HAP-1 (cell line): ENCODE measurements at regions not wholly inside any gene's neighbourhood (a gene's known extent, or its start where the extent isn't known, plus 50 kb on each side); places are given as distances from the start of the nearest gene placed in this dataset.
A peak's percentile ranks its signal among the peaks of the same experiment; 100 is the strongest.

ENCODE experiments used
- DNase-seq, 2 experiments: peaks; one replicate each; pipeline ENCODE4 v3.0.0-alpha.2; 2016 to 2020; ENCODE audit warnings: low spot score in 2 of 2
- H3K27me3 ChIP-seq: fragments of 250-450 bp; sonication (Bioruptor Pico); 2 replicates; pipeline ENCODE4 v1.5.1; 2020; ENCODE audit warnings: low read depth, mild to moderate bottlenecking, moderate library complexity
- H3K36me3 ChIP-seq: fragments of 250-450 bp; sonication (Bioruptor Pico); replicated peaks from 2 replicates; pipeline ENCODE4 v1.5.1; 2020; ENCODE audit warnings: mild to moderate bottlenecking
- H3K4me1 ChIP-seq: fragments of 250-450 bp; sonication (Bioruptor Pico); 2 replicates; pipeline ENCODE4 v1.5.1; 2020; ENCODE audit warnings: mild to moderate bottlenecking
- H3K4me3 ChIP-seq: fragments of 250-450 bp; sonication (Bioruptor Pico); 2 replicates; pipeline ENCODE4 v1.5.1; 2020; ENCODE audit warnings: mild to moderate bottlenecking, moderate library complexity
- H3K9me3 ChIP-seq: fragments of 250-450 bp; sonication (Bioruptor Pico); 2 replicates; pipeline ENCODE4 v1.5.1; 2020; ENCODE audit warnings: mild to moderate bottlenecking, moderate library complexity
- in situ Hi-C: fragments of 300-500 bp; cut with MboI; formaldehyde crosslinking; loops from 3 replicates; pipeline ENCODE4 v1.14.3; 2020; ENCODE audit warnings: low sequenced_read_pairs, inconsistent platforms, mixed read lengths

DNA sequence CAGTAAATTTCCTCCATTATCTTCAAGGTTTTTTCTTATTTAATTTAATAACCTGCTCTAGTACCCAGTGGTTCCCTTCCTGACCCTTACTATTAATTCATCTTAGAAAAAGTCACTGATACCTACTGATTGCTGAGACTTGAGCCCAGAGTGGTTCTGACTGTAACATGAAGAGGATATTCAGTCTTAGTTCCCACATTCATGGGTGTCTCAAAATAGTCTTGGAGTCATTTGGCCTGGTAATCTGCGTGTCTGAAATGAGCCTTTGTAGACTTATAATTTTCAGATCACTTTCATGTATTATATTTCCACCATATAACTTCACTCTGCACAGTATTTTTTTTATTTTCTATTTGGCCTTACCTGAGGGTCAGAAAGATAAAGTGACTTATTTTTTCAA, 732.0 kb upstream of the KIF2B start:
- in situ Hi-C loops = no loop called here
- H3K4me1 ChIP-seq = no peaks in the 10 kb centered on the region

DNA sequence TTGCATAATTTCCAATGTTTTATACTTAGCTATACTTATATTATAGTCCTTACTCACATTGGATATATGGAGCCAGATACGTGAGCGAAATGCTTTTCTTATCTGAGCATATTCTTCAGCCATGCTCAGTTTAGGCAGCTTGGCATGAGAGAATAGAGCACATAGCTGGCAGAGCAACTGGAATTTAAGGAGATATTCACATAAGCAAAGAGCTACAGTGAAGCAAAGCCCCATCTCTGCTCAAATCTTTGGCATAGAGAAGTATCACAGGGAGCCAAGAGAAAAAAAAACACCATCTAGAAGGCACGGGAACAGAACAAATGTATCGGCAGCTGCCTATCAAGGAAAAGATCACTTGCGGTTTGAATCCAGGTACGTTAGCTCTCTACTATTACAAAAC, 734.2 kb upstream of the KIF2B start:
- no peaks in the 10 kb centered on the region for H3K9me3 ChIP-seq
- no peak overlapping the region for H3K4me3 ChIP-seq
- in situ Hi-C loops = no loop called here
- no peaks in the 10 kb centered on the region for H3K36me3 ChIP-seq
- no peak for DNase-seq
- H3K4me1 ChIP-seq = no peaks in the 10 kb centered on the region
- H3K27me3 ChIP-seq = no peaks in the 10 kb centered on the region

More for the DNA sequence above, 732.0 kb upstream of the KIF2B start:
- no peaks in the 10 kb centered on the region for H3K27me3 ChIP-seq
- no peaks in the 10 kb centered on the region for H3K9me3 ChIP-seq
- DNase-seq = no peak
- H3K4me3 ChIP-seq = no peak overlapping the region
- H3K36me3 ChIP-seq = no peaks in the 10 kb centered on the region; the same call in 1 of the 2 replicates

DNA sequence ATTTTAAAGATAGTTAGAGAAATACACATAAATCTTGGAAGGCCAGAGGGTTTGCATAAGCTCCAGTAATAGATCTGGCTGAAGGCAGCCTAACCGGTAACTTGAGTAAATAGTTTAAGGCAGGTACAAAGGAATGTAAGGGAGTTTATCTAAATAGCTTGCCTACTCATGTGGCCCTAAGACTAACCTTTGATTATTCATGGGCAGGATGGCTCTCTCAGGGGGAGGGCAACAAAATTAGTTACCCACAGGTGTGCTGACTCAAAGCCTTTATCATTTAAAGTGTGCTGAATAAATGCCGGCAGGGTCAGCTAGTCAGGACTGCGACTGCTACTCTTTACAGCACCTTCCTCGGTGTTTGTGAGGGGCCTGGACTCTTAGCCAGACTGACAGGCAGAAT, 761.3 kb upstream of the KIF2B start:
- no peaks in the 10 kb centered on the region for H3K36me3 ChIP-seq

DNA sequence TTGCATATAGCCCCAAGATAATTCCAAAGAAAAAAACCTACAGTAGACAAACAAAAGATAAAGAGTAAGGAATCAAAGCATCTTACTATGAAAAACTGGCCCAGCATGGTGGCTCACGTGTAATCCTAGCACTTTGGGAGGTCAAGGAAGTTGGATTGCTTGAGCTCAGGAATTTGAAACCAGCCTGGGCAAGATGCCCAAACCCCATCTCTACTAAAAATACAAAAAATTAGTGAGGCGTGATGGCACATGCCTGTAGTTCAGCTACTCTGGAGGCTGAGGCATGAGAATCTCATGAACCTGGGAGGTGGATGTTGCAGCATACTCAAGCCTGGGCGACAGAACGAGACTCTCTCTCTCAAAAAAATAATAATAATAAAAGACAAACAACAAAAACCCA, 764.7 kb upstream of the KIF2B start:
- DNase-seq = no peak
- in situ Hi-C loops = no loop called here
- no peaks in the 10 kb centered on the region for H3K36me3 ChIP-seq
- no peak overlapping the region for H3K4me3 ChIP-seq
- no peaks in the 10 kb centered on the region for H3K9me3 ChIP-seq
- no peaks in the 10 kb centered on the region for H3K4me1 ChIP-seq
- no peaks in the 10 kb centered on the region for H3K27me3 ChIP-seq

More for the DNA sequence above, 761.3 kb upstream of the KIF2B start:
- H3K4me3 ChIP-seq = no peak overlapping the region
- H3K27me3 ChIP-seq = no peaks in the 10 kb centered on the region
- in situ Hi-C loops = no loop called here
- DNase-seq = no peak
- H3K9me3 ChIP-seq = no peaks in the 10 kb centered on the region
- no peaks in the 10 kb centered on the region for H3K4me1 ChIP-seq

DNA sequence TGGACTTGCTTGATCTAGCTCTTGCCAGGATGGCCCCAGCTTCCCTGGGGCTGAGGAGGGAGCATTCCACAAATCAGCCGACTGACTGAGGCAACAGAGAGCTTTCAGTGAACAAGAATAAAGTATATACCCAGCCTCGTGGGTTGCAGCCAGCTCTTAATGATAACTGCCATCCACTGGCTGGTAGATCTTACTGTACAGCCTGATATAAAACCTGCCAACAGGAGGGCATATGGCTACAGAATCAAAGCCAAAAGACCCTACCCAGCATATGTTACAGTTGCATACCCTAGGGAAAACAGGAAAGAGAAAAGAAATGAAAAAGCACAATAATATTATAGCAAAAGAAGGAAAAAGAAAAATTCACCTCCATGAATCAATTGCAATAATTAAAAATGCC, 775.9 kb upstream of the KIF2B start:
- in situ Hi-C loops = loop anchor here (25.0 kb wide), 1 partner anchor 1841 kb away; no protein-coding TSS in a partner anchor
- DNase-seq = no peak
- no peak overlapping the region for H3K4me3 ChIP-seq
- H3K9me3 ChIP-seq = no peaks in the 10 kb centered on the region
- no peaks in the 10 kb centered on the region for H3K27me3 ChIP-seq
- no peaks in the 10 kb centered on the region for H3K4me1 ChIP-seq
- H3K36me3 ChIP-seq = no peaks in the 10 kb centered on the region

DNA sequence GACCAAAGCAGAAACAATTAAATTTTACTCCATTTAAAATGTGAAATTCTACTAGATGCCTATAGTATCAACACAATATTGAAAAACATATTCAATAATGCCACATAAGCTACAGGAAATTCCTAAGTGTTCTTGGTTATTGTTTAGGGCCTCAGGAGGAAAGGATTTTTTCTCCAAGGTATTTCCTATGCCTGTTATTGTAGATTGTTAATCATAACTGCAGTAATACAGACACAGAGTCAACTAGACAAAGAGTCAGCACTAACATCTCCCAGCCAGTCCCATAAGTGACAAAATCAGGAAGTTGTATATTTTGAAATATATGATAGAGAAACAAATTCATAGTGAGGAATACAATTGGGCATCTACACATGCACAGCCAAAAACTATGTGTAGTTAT, 782.7 kb upstream of the KIF2B start:
- H3K4me1 ChIP-seq = no peaks in the 10 kb centered on the region
- no peaks in the 10 kb centered on the region for H3K27me3 ChIP-seq
- no peak for DNase-seq

DNA sequence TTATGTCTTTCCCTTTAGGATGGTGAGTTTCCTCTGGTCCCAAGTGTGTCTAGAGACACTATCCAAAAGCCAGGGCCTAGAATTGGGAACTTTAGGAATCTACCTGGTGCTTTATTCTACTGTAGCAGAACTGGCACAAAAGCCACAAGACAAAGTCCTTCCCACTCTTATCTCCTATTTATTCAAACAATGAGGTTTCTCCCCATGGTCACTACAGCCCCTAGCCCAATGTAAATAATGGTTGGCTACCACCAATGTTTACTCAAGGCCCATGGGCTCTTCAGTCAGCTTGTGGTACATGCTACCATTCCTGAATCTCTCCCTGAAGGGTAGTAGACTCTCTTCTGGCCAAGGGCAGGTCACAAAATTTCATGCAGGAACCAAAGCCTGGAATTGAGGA, 789.4 kb upstream of the KIF2B start:
- H3K36me3 ChIP-seq = no peaks in the 10 kb centered on the region
- no peaks in the 10 kb centered on the region for H3K9me3 ChIP-seq
- DNase-seq = no peak
- in situ Hi-C loops = loop anchor here (25.0 kb wide), 1 partner anchor 1854 kb away; no protein-coding TSS in a partner anchor
- H3K4me3 ChIP-seq = no peak overlapping the region
- H3K4me1 ChIP-seq = no peaks in the 10 kb centered on the region
- H3K27me3 ChIP-seq = no peaks in the 10 kb centered on the region

More for the DNA sequence above, 782.7 kb upstream of the KIF2B start:
- Histone ChIP-seq H3K36me3 (no peaks in the 10 kb centered on the region), H3K4me3 (no peak overlapping the region), H3K9me3 (no peaks in the 10 kb centered on the region)
- in situ Hi-C loops = loop anchor here (25.0 kb wide), 1 partner anchor 1847 kb away; no protein-coding TSS in a partner anchor

DNA sequence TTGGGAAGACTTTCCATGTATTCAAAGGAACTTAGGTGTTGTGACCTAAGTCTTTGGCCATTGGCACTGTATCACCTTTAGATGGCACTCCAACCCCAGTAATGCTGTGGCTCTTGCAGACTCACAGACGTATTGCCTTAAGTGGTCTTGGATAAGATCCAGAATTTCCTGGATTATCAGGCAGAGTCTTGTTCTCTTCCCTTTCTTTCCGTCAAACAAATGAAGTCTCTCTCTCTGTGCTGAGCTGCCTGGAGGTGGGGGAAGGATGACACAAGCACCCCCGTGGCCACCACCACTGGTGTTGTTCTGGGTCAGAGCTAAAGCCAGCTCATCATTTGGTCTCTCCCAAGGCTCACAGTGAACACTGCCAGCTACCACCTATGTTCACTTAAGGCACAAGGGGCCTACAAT, 789.9 kb upstream of the KIF2B start:
- H3K27me3 ChIP-seq = no peaks in the 10 kb centered on the region
- peak; percentile 43 to 59 for DNase-seq
- in situ Hi-C loops = loop anchor here (25.0 kb wide), 1 partner anchor 1854 kb away; no protein-coding TSS in a partner anchor

DNA sequence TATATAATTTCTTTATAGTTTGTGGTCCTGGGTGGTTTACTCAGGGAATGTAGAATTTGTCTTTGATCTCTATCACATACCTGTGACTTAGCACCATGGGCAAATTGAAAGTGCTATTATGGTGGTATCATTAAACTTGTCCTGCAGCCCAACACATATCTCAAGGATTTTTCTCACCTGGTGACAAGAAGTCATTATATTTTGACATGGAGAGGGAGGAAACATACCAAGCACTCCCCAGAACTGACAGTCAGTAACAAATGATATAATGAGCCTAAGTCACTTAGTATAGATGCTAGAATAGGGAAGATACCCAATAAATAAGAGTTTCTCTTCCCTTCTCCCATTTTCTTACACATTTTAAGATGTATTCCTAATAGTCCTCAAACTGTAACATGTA, 805.5 kb upstream of the KIF2B start:
- Histone ChIP-seq H3K4me1 (no peaks in the 10 kb centered on the region), H3K9me3 (no peaks in the 10 kb centered on the region)
- in situ Hi-C loops = no loop called here

More for the DNA sequence above, 789.9 kb upstream of the KIF2B start:
- Histone ChIP-seq H3K4me1 (no peaks in the 10 kb centered on the region), H3K4me3 (no peak overlapping the region), H3K36me3 (no peaks in the 10 kb centered on the region), H3K9me3 (no peaks in the 10 kb centered on the region)

DNA sequence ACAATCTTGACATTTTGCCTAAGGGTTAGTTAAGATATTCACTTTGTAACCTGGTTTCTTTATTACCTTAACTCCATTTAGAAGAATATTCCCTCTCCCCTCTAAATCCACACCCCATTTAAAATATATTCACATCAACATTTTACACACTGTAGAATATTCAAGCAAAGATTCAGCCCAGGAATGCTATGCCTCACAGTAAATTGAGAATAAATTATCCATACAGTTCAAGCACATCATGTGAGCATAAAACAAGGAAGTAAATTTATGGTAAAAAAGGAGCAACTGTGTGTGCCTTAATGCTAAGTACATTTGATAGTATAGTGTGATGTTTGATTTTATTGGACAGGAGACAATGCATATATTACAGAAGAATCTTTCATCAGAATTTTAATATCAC, 806.6 kb upstream of the KIF2B start:
- Histone ChIP-seq H3K4me1 (no peaks in the 10 kb centered on the region), H3K27me3 (no peaks in the 10 kb centered on the region), H3K9me3 (no peaks in the 10 kb centered on the region), H3K4me3 (no peak overlapping the region), H3K36me3 (no peaks in the 10 kb centered on the region)
- in situ Hi-C loops = no loop called here
- DNase-seq = no peak

More for the DNA sequence above, 805.5 kb upstream of the KIF2B start:
- Histone ChIP-seq H3K4me3 (no peak overlapping the region), H3K36me3 (no peaks in the 10 kb centered on the region), H3K27me3 (no peaks in the 10 kb centered on the region)
- DNase-seq = no peak

DNA sequence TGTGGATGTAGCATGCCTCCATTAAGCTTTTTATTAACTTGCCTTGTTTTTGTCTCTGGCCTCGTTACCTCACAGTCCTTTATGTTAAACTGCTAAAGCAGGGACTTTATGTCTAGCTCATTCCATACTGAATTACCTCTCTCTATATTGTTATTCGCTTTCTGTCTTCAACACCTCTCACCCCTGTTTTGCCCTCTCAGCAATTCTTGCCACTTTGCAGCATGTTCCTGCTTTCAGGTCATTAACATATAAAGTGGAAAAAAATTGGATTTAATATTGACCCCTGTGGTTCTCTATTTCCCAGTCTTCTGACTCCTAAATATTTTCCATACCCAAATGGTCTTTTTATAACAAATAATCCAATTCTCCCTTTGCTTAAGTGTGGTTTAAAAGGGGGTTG, 810.4 kb upstream of the KIF2B start:
- in situ Hi-C loops = no loop called here
- no peaks in the 10 kb centered on the region for H3K36me3 ChIP-seq
- H3K4me3 ChIP-seq = no peak overlapping the region
- H3K4me1 ChIP-seq = no peaks in the 10 kb centered on the region
- H3K9me3 ChIP-seq = no peaks in the 10 kb centered on the region
- H3K27me3 ChIP-seq = no peaks in the 10 kb centered on the region
- DNase-seq = no peak

DNA sequence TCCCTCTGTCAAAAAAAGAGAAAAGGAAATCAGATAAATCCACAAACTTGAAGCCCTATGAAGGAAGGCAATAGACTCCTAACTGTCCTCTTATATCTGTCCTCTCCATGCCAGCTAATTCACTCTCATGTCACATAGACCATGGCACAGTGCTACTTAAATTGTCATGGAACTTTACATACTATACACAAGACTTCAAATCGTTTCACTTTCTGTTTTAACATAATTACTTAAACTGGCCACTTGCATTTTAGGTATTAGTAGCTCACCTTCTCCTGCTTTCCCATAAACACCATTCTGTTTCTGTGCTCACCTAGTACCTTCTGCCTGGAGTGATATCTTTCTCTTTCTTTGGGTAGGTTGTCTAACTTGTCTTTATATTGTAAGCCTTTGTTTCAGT, 816.7 kb upstream of the KIF2B start:
- Histone ChIP-seq H3K9me3 (no peaks in the 10 kb centered on the region), H3K4me3 (no peak overlapping the region), H3K36me3 (no peaks in the 10 kb centered on the region), H3K4me1 (no peaks in the 10 kb centered on the region), H3K27me3 (no peaks in the 10 kb centered on the region)
- DNase-seq = no peak
- in situ Hi-C loops = no loop called here

DNA sequence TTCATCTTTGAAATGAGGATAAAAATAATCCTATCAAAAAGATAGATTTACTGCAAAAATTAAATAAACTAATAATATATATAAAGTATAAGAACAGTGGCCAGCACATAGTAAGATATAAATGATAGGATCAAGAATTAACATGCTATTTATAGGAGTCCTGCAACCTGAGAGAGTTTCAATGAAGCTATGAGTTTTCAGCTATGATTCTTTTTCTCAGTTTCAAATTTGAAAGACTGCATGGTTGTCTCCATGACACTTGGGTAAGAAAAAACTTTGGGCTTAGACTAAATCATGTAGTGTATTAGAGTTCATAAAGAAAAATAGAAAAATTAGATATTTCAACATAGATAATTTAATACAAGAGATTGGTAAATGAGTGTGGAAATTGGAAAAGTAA, 817.8 kb upstream of the KIF2B start:
- Histone ChIP-seq H3K9me3 (no peaks in the 10 kb centered on the region), H3K27me3 (no peaks in the 10 kb centered on the region), H3K36me3 (no peaks in the 10 kb centered on the region), H3K4me3 (no peak overlapping the region), H3K4me1 (no peaks in the 10 kb centered on the region)
- DNase-seq = no peak
- in situ Hi-C loops = no loop called here

DNA sequence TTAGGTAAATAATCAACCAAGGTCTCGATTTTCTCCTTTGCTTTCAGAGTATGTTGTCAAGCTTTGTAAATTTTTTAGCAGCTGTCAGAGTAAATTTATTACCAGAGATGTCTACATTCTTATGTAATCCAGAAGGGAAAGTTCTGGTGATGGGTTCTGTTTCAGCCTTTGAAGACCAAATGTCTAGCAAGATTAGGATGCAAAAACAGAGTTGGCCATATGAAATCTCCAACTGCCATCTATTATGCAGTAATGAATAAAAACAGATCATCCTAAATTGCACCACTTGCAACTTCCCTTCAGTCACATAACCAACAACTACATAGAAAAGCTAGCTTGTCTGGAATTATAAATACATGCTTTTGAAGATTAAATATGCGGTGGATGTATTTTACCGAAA, 826.8 kb upstream of the KIF2B start:
- Histone ChIP-seq H3K27me3 (no peaks in the 10 kb centered on the region), H3K36me3 (no peaks in the 10 kb centered on the region), H3K4me3 (no peak overlapping the region), H3K9me3 (no peaks in the 10 kb centered on the region), H3K4me1 (no peaks in the 10 kb centered on the region)
- in situ Hi-C loops = no loop called here
- DNase-seq = no peak

DNA sequence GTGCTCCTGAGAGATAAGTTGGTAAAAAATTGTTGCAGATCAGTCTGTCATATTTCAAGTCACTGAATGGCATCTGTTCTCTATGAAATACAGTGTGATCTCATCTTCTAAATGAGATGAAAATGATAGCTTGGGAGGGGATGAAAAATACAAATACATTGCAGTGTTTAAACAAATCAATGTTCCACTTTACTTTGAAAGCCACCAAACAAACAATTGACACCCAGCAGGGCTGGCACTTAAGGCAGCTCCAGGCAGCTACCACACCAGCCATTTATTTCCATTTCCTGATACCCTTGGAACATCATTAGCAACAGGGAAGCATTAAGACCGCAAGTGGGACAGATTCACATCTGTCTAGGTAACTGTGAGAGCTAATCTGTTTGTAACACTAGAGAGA, 827.6 kb upstream of the KIF2B start:
- Histone ChIP-seq H3K27me3 (no peaks in the 10 kb centered on the region), H3K4me3 (no peak overlapping the region), H3K9me3 (no peaks in the 10 kb centered on the region), H3K4me1 (no peaks in the 10 kb centered on the region), H3K36me3 (no peaks in the 10 kb centered on the region)
- no peak for DNase-seq
- in situ Hi-C loops = no loop called here
